HEK293T (cell line): ENCODE measurements at regions not wholly inside any gene's neighbourhood (a gene's known extent, or its start where the extent isn't known, plus 50 kb on each side); places are given as distances from the start of the nearest gene placed in this dataset.

ENCODE experiments used
- CTCF ChIA-PET: fragments of 350-600 bp; formaldehyde crosslinking; extraction: SDS; loops from one replicate; lab custom pipeline; 2021; ENCODE audit warnings: antibody characterized with exemption, inconsistent platforms; lab: Yijun Ruan, JAX
- POLR2A ChIA-PET: fragments of 350-600 bp; formaldehyde crosslinking; extraction: SDS; loops from one replicate; lab custom pipeline; 2020; ENCODE audit warnings: antibody characterized with exemption, inconsistent platforms; lab: Yijun Ruan, JAX
- DNase-seq: peaks from one replicate; pipeline ENCODE4 v3.0.0; 2012; ENCODE audit warnings: mixed read lengths; ENCODE audit errors: extremely low spot score
- ARNT ChIP-seq: fragments of 450-650 bp; IDR thresholded peaks from 2 replicates; pipeline ENCODE4 v1.6.1; 2017; ENCODE audit warnings: mild to moderate bottlenecking
- BHLHE40 ChIP-seq: fragments of 450-650 bp; IDR thresholded peaks from 2 replicates; pipeline ENCODE4 v1.6.1; 2016; ENCODE audit warnings: mild to moderate bottlenecking, moderate library complexity, borderline replicate concordance
- CTBP1 ChIP-seq: fragments of 450-650 bp; IDR thresholded peaks from 2 replicates; pipeline ENCODE4 v1.6.1; 2016; ENCODE audit warnings: borderline replicate concordance
- ELF4 ChIP-seq: fragments of 450-650 bp; IDR thresholded peaks from 2 replicates; pipeline ENCODE4 v1.6.1; 2017; ENCODE audit warnings: antibody characterized with exemption
- FOXA1 ChIP-seq: fragments of 450-650 bp; IDR thresholded peaks from 2 replicates; pipeline ENCODE4 v1.6.1; 2016; ENCODE audit warnings: mild to moderate bottlenecking
- FOXK2 ChIP-seq: fragments of 450-650 bp; IDR thresholded peaks from 2 replicates; pipeline ENCODE4 v1.6.1; 2016; ENCODE audit warnings: mild to moderate bottlenecking
- FOXM1 ChIP-seq: fragments of 450-650 bp; IDR thresholded peaks from 2 replicates; pipeline ENCODE4 v1.6.1; 2017; ENCODE audit warnings: mild to moderate bottlenecking, borderline replicate concordance
- HDGF ChIP-seq: fragments of 450-650 bp; IDR thresholded peaks from 2 replicates; pipeline ENCODE4 v1.6.1; 2017; ENCODE audit warnings: antibody characterized with exemption, borderline replicate concordance
- L3MBTL2 ChIP-seq: fragments of 450-650 bp; conservative IDR thresholded peaks from 2 replicates; pipeline ENCODE4 v1.6.1; 2016; ENCODE audit warnings: mild to moderate bottlenecking
- LEF1 ChIP-seq: fragments of 450-650 bp; IDR thresholded peaks from 2 replicates; pipeline ENCODE4 v1.6.1; 2017; ENCODE audit warnings: mild to moderate bottlenecking, borderline replicate concordance
- NFRKB ChIP-seq: fragments of 450-650 bp; IDR thresholded peaks from 2 replicates; pipeline ENCODE4 v1.6.1; 2016; ENCODE audit warnings: mild to moderate bottlenecking, moderate library complexity
- PKNOX1 ChIP-seq: fragments of 450-650 bp; IDR thresholded peaks from 2 replicates; pipeline ENCODE4 v1.6.1; 2016
- SP1 ChIP-seq: fragments of 450-650 bp; IDR thresholded peaks from 2 replicates; pipeline ENCODE4 v1.6.1; 2017
- SUZ12 ChIP-seq: fragments of 450-650 bp; IDR thresholded peaks from 2 replicates; pipeline ENCODE4 v1.6.1; 2016; ENCODE audit warnings: mild to moderate bottlenecking
- TARDBP ChIP-seq: fragments of 450-650 bp; IDR thresholded peaks from 2 replicates; pipeline ENCODE4 v1.6.1; 2016
- ZNF384 ChIP-seq: fragments of 450-650 bp; IDR thresholded peaks from 2 replicates; pipeline ENCODE4 v1.6.1; 2016

GRCh38 chr1:184162281-184162680, 110.8 kb downstream of the TSEN15 start:
- TF ChIP-seq ELF4 (no peak), SP1 (no peak), CTBP1 (no peak), BHLHE40 (no peak), PKNOX1 (no peak), ZNF384 (no peak), SUZ12 (no peak), HDGF (no peak), ARNT (no peak), FOXK2 (no peak), TARDBP (no peak), LEF1 (no peak), NFRKB (no peak), FOXM1 (no peak), FOXA1 (no peak)
- ChIA-PET POLR2A (no interaction called here), CTCF (no interaction called here)
- DNase-seq: no peak

- CTCF ChIA-PET: no interaction called here
- POLR2A ChIA-PET: no interaction called here
These were observed 112.3 kb downstream of the TSEN15 start for GRCh38 chr1:184163674-184164465.

GRCh38 chr1:184164536-184164935, 113.0 kb downstream of the TSEN15 start:
- TF ChIP-seq NFRKB (no peak), FOXA1 (no peak), ARNT (no peak), BHLHE40 (no peak), SP1 (no peak), SUZ12 (no peak), ELF4 (no peak), L3MBTL2 (no peak), HDGF (no peak), FOXM1 (no peak), FOXK2 (no peak), PKNOX1 (no peak), ZNF384 (no peak), CTBP1 (no peak), TARDBP (no peak), LEF1 (no peak)
- no peak for DNase-seq
- ChIA-PET POLR2A (no interaction called here), CTCF (no interaction called here)

More at GRCh38 chr1:184163674-184164465, 112.3 kb downstream of the TSEN15 start:
- TF ChIP-seq FOXA1 (no peak), CTBP1 (no peak), ARNT (no peak), TARDBP (no peak), L3MBTL2 (no peak), LEF1 (no peak), FOXK2 (no peak), ZNF384 (no peak), SUZ12 (no peak), NFRKB (no peak), SP1 (no peak), FOXM1 (no peak), PKNOX1 (no peak)
- DNase-seq: no peak

- CTCF ChIA-PET: no interaction called here
- no peak for DNase-seq
- TF ChIP-seq L3MBTL2 (no peak), CTBP1 (no peak), LEF1 (no peak), FOXK2 (no peak), BHLHE40 (no peak), ELF4 (no peak), SP1 (no peak), FOXA1 (no peak), NFRKB (no peak), TARDBP (no peak), HDGF (no peak)
- POLR2A ChIA-PET: no interaction called here
These were observed 115.0 kb downstream of the TSEN15 start for GRCh38 chr1:184166485-184166884.

- no peak for DNase-seq
- CTCF ChIA-PET: interaction anchor here (0.6 kb wide), 1 partner anchor 545 kb away, joined by 3 read pairs; no protein-coding TSS in a partner anchor
- POLR2A ChIA-PET: no interaction called here
- TF ChIP-seq FOXM1 (no peak), ARNT (no peak), HDGF (no peak), NFRKB (no peak), CTBP1 (no peak), ELF4 (no peak)
These were observed 115.8 kb downstream of the TSEN15 start for GRCh38 chr1:184167352-184167751.

GRCh38 chr1:184170719-184171118, 119.2 kb downstream of the TSEN15 start:
- ChIA-PET POLR2A (no interaction called here), CTCF (no interaction called here)
- TF ChIP-seq NFRKB: no peak
- TF ChIP-seq L3MBTL2: no peak
- TF ChIP-seq SUZ12: no peak
- TF ChIP-seq PKNOX1: no peak
- no peak for TF ChIP-seq ZNF384
- TF ChIP-seq FOXA1: no peak
- no peak for DNase-seq
